ENCODE measurements at regions not wholly inside any gene's neighbourhood (a gene's known extent, or its start where the extent isn't known, plus 50 kb on each side); places are given as distances from the start of the nearest gene placed in this dataset.
A peak's percentile ranks its signal among the peaks of the same experiment; 100 is the strongest.

DNA sequence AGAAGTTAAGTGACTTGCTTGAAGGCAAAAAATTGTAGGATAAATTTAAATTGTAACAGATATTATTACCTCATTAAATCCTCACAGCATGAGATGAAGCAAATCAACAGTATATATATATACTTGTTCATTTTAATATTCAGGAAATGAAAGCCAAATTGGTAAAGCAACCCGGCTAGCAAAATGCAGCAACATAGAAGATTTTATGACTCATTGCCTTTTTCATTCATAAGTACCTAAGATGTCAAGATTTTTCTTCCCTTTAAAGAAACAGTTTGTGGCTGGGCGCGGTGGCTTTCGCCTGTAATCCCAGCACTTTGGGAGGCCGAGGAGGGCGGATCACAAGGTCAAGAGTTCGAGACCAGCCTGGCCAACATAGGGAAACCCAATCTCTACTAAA, 190.5 kb upstream of the NRIP1 start:
- Histone ChIP-seq H3K14ac (ENCODE audit: low read length) (no peak overlapping the region), H3K4me3 (ENCODE audit: low read depth, low read length) (no peak overlapping the region), H2AFZ (ENCODE audit: insufficient read depth, low read length, poor library complexity) (no peak overlapping the region), H3K79me1 (ENCODE audit: low read length) (no peaks in the 10 kb centered on the region), H3K18ac (ENCODE audit: low read length) (no peak overlapping the region), H3K23ac (ENCODE audit: low read length) (no peak overlapping the region), H2BK12ac (ENCODE audit: low read length) (no peak overlapping the region), H3K4me1 (ENCODE audit: control insufficient read depth in 1 of 2, insufficient read depth in 2 of 2, low read length in 2 of 2) (peaks cover 3 to 5% of the 10 kb centered on the region in 2 experiments), H3K79me2 (ENCODE audit: control insufficient read depth, insufficient read depth, low read length, poor library complexity) (no peaks in the 10 kb centered on the region), H3K4ac (ENCODE audit: low read depth, low read length) (no peak overlapping the region), H4K91ac (ENCODE audit: low read depth, low read length) (no peak overlapping the region), H2BK120ac (ENCODE audit: insufficient read depth, low read length, poor library complexity) (no peak overlapping the region), H3K27me3 (ENCODE audit: insufficient read depth, low read length) (no peaks in the 10 kb centered on the region), H4K8ac (ENCODE audit: low read depth, low read length) (no peak overlapping the region), H3K9ac (ENCODE audit: low read length) (no peak overlapping the region), H3K36me3 (ENCODE audit: control insufficient read depth in 1 of 2, insufficient read depth in 2 of 2, low read length in 2 of 2) (no peaks in the 10 kb centered on the region), H2AK5ac (ENCODE audit: low read length) (no peak overlapping the region), H3K4me2 (ENCODE audit: low read length) (no peak overlapping the region), H3K9me3 (ENCODE audit: insufficient read depth, low read depth, low read length) (no peaks in the 10 kb centered on the region), H3K27ac (ENCODE audit: low read depth, low read length) (no peak overlapping the region), H4K12ac (ENCODE audit: low read depth, low read length) (no peak overlapping the region), H2BK5ac (ENCODE audit: low read depth, low read length, poor library complexity) (no peak overlapping the region)
- DNase-seq, result peak in 1 of 2 donors; percentile 37
- WGBS (ENCODE audit: extremely low coverage, insufficient coverage, insufficient read length), result no CpG with 5 or more reads among the region's 7 CpGs

DNA sequence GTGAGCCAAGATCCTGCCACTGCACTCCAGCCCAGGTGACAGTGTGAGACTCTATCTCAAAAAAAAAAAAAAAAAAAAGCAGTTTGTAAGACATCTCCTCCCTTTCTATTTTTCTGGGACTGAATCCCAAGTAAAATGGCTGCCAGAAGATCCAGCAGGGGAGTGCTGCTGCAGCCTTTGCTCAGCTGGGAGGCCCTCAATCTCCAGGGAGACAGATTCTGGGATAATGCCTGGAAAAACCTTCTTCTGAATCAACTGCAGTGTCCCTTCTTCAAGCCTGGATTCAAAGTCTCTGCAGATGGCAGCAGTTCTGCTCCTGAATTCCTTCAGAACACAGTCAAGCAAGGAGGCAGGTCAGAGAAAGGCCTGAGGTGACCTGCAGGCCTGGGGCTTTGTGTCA, 191.0 kb upstream of the NRIP1 start:
- H3K4ac ChIP-seq (ENCODE audit: low read depth, low read length), result no peak overlapping the region
- H3K9me3 ChIP-seq (ENCODE audit: insufficient read depth, low read depth, low read length), result no peaks in the 10 kb centered on the region
- no peak overlapping the region for H3K18ac ChIP-seq (ENCODE audit: low read length)
- no peaks in the 10 kb centered on the region for H3K79me2 ChIP-seq (ENCODE audit: control insufficient read depth, insufficient read depth, low read length, poor library complexity)
- no peak overlapping the region for H3K14ac ChIP-seq (ENCODE audit: low read length)
- H4K12ac ChIP-seq (ENCODE audit: low read depth, low read length), result no peak overlapping the region
- H2BK12ac ChIP-seq (ENCODE audit: low read length), result no peak overlapping the region
- peaks cover 3 to 5% of the 10 kb centered on the region in 2 experiments for H3K4me1 ChIP-seq (ENCODE audit: control insufficient read depth in 1 of 2, insufficient read depth in 2 of 2, low read length in 2 of 2)
- no peaks in the 10 kb centered on the region for H3K36me3 ChIP-seq (ENCODE audit: control insufficient read depth in 1 of 2, insufficient read depth in 2 of 2, low read length in 2 of 2)
- H2AFZ ChIP-seq (ENCODE audit: insufficient read depth, low read length, poor library complexity), result no peak overlapping the region
- H3K79me1 ChIP-seq (ENCODE audit: low read length), result no peaks in the 10 kb centered on the region
- H3K27me3 ChIP-seq (ENCODE audit: insufficient read depth, low read length), result no peaks in the 10 kb centered on the region
- DNase-seq, result no peak
- H2BK5ac ChIP-seq (ENCODE audit: low read depth, low read length, poor library complexity), result no peak overlapping the region
- H3K4me2 ChIP-seq (ENCODE audit: low read length), result no peak overlapping the region
- H2BK120ac ChIP-seq (ENCODE audit: insufficient read depth, low read length, poor library complexity), result no peak overlapping the region
- H3K9ac ChIP-seq (ENCODE audit: low read length), result no peak overlapping the region
- H2AK5ac ChIP-seq (ENCODE audit: low read length), result no peak overlapping the region
- no peak overlapping the region for H4K91ac ChIP-seq (ENCODE audit: low read depth, low read length)
- no peak overlapping the region for H4K8ac ChIP-seq (ENCODE audit: low read depth, low read length)
- H3K23ac ChIP-seq (ENCODE audit: low read length), result no peak overlapping the region
- H3K4me3 ChIP-seq (ENCODE audit: low read depth, low read length), result no peak overlapping the region
- H3K27ac ChIP-seq (ENCODE audit: low read depth, low read length), result no peak overlapping the region

DNA sequence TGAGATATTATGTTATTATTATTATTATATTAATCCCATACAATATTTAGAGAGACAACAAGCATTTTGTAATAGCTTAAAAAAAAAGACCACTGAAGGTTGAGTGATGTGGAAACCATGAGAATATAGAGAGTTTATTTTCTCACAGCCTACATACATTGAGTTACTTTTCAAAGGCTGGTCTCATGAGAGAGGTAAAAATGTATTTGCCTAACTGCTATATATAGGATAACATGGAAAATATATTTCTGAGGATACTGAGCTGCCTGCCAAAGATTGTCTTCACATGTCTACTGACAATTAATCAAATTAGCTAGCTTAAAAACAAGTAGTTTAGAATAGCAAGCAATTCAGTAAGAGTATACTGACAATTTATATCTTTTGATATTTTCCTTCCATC, 192.2 kb upstream of the NRIP1 start:
- Histone ChIP-seq H3K9ac (ENCODE audit: low read length) (no peak overlapping the region), H4K91ac (ENCODE audit: low read depth, low read length) (no peak overlapping the region), H2AFZ (ENCODE audit: insufficient read depth, low read length, poor library complexity) (no peak overlapping the region), H2BK5ac (ENCODE audit: low read depth, low read length, poor library complexity) (no peak overlapping the region), H3K9me3 (ENCODE audit: insufficient read depth, low read depth, low read length) (no peaks in the 10 kb centered on the region), H2BK12ac (ENCODE audit: low read length) (no peak overlapping the region), H3K79me2 (ENCODE audit: control insufficient read depth, insufficient read depth, low read length, poor library complexity) (no peaks in the 10 kb centered on the region), H3K27me3 (ENCODE audit: insufficient read depth, low read length) (no peaks in the 10 kb centered on the region), H3K27ac (ENCODE audit: low read depth, low read length) (no peak overlapping the region), H3K18ac (ENCODE audit: low read length) (no peak overlapping the region), H3K23ac (ENCODE audit: low read length) (no peak overlapping the region), H4K8ac (ENCODE audit: low read depth, low read length) (no peak overlapping the region), H3K14ac (ENCODE audit: low read length) (no peak overlapping the region), H2BK120ac (ENCODE audit: insufficient read depth, low read length, poor library complexity) (no peak overlapping the region), H2AK5ac (ENCODE audit: low read length) (no peak overlapping the region), H3K36me3 (ENCODE audit: control insufficient read depth in 1 of 2, insufficient read depth in 2 of 2, low read length in 2 of 2) (no peaks in the 10 kb centered on the region), H3K79me1 (ENCODE audit: low read length) (no peaks in the 10 kb centered on the region), H3K4me1 (ENCODE audit: control insufficient read depth in 1 of 2, insufficient read depth in 2 of 2, low read length in 2 of 2) (peaks cover 3 to 5% of the 10 kb centered on the region in 2 experiments), H3K4ac (ENCODE audit: low read depth, low read length) (no peak overlapping the region), H3K4me2 (ENCODE audit: low read length) (no peak overlapping the region), H3K4me3 (ENCODE audit: low read depth, low read length) (no peak overlapping the region), H4K12ac (ENCODE audit: low read depth, low read length) (no peak overlapping the region)
- DNase-seq, result no peak

DNA sequence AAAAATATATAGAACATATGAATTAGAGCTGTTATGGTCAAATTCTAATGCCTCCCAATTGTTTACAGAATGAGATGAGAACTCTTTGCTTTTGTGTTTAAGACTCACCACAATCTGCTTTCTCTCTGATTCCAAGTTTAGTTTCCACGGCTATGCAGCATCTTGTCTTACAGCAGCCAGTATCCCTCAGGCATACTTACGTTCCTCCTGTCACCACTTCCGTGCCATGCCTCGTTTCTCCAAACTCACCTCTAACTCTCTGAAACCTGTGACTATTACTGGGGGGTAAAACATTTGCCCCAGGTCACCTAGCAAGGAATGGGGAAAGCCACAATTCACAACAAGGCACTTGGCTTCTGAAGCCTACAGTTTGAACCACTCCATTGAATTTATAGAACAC, 192.8 kb upstream of the NRIP1 start:
- WGBS (ENCODE audit: extremely low coverage, insufficient coverage, insufficient read length), result no CpG with 5 or more reads among the region's 4 CpGs

More for the DNA sequence above, 192.8 kb upstream of the NRIP1 start:
- Histone ChIP-seq H3K79me2 (ENCODE audit: control insufficient read depth, insufficient read depth, low read length, poor library complexity) (no peaks in the 10 kb centered on the region), H4K12ac (ENCODE audit: low read depth, low read length) (no peak overlapping the region), H2AFZ (ENCODE audit: insufficient read depth, low read length, poor library complexity) (no peak overlapping the region), H3K9ac (ENCODE audit: low read length) (no peak overlapping the region), H3K4me2 (ENCODE audit: low read length) (no peak overlapping the region), H3K79me1 (ENCODE audit: low read length) (no peaks in the 10 kb centered on the region), H4K91ac (ENCODE audit: low read depth, low read length) (no peak overlapping the region), H3K27me3 (ENCODE audit: insufficient read depth, low read length) (no peaks in the 10 kb centered on the region), H2BK5ac (ENCODE audit: low read depth, low read length, poor library complexity) (no peak overlapping the region), H3K4ac (ENCODE audit: low read depth, low read length) (no peak overlapping the region), H3K9me3 (ENCODE audit: insufficient read depth, low read depth, low read length) (no peaks in the 10 kb centered on the region), H3K4me1 (ENCODE audit: control insufficient read depth in 1 of 2, insufficient read depth in 2 of 2, low read length in 2 of 2) (peaks cover 3 to 5% of the 10 kb centered on the region in 2 experiments), H3K27ac (ENCODE audit: low read depth, low read length) (no peak overlapping the region), H3K36me3 (ENCODE audit: control insufficient read depth in 1 of 2, insufficient read depth in 2 of 2, low read length in 2 of 2) (no peaks in the 10 kb centered on the region), H3K18ac (ENCODE audit: low read length) (no peak overlapping the region), H3K14ac (ENCODE audit: low read length) (no peak overlapping the region), H4K8ac (ENCODE audit: low read depth, low read length) (no peak overlapping the region), H2AK5ac (ENCODE audit: low read length) (no peak overlapping the region), H2BK12ac (ENCODE audit: low read length) (no peak overlapping the region), H3K23ac (ENCODE audit: low read length) (peak overlapping the region; percentile 5), H2BK120ac (ENCODE audit: insufficient read depth, low read length, poor library complexity) (no peak overlapping the region), H3K4me3 (ENCODE audit: low read depth, low read length) (no peak overlapping the region)
- peak in 1 of 2 donors; percentile 23 for DNase-seq

Data from trophoblast cell (in vitro differentiated cells and primary cell).